Neural progenitor cell (in vitro differentiated cells): ENCODE measurements at regions not wholly inside any gene's neighbourhood (a gene's known extent, or its start where the extent isn't known, plus 50 kb on each side); places are given as distances from the start of the nearest gene placed in this dataset.

Experiments used
- DNase-seq: peaks from one replicate; pipeline ENCODE4 v3.0.0-alpha.2; 2016; ENCODE audit warnings: low spot score
- H2AFZ ChIP-seq: fragments of 200-600 bp; sonication (generic); replicated peaks from 2 replicates; pipeline ENCODE4 v1.6.1; 2016; ENCODE audit warnings: antibody characterized with exemption
- H3F3A ChIP-seq: fragments of 200-600 bp; sonication (generic); 2 replicates; pipeline ENCODE4 v1.6.1; 2016; ENCODE audit warnings: antibody characterized with exemption, low read depth
- H3K27ac ChIP-seq: fragments of 200-600 bp; sonication (generic); 2 replicates; pipeline ENCODE4 v1.5.1; 2016; ENCODE audit warnings: mild to moderate bottlenecking
- H3K27me3 ChIP-seq: fragments of 200-600 bp; sonication (generic); 2 replicates; pipeline ENCODE4 v1.6.1; 2016; ENCODE audit warnings: mild to moderate bottlenecking, moderate library complexity
- H3K36me3 ChIP-seq: fragments of 200-600 bp; sonication (generic); 2 replicates; pipeline ENCODE4 v1.5.1; 2016
- H3K4me1 ChIP-seq: fragments of 200-600 bp; sonication (generic); 2 replicates; pipeline ENCODE4 v1.6.1; 2016; ENCODE audit warnings: mixed run types
- H3K4me2 ChIP-seq: fragments of 200-600 bp; sonication (generic); 2 replicates; pipeline ENCODE4 v1.6.1; 2016
- H3K4me3 ChIP-seq: fragments of 200-600 bp; sonication (generic); 2 replicates; pipeline ENCODE4 v1.5.1; 2016
- H3K79me2 ChIP-seq: fragments of 200-600 bp; sonication (generic); 2 replicates; pipeline ENCODE4 v1.6.1; 2016; ENCODE audit warnings: low read depth
- H3K9ac ChIP-seq: fragments of 200-600 bp; sonication (generic); 2 replicates; pipeline ENCODE4 v1.6.1; 2016
- H3K9me3 ChIP-seq: fragments of 200-600 bp; sonication (generic); 2 replicates; pipeline ENCODE4 v1.5.1; 2016; ENCODE audit warnings: low read depth
- H4K20me1 ChIP-seq: fragments of 200-600 bp; sonication (generic); 2 replicates; pipeline ENCODE4 v1.6.1; 2016; ENCODE audit warnings: low read depth
- H3K27ac Mint-ChIP-seq: 3 replicates; pipeline ENCODE4 v1.8.0; 2021; ENCODE audit warnings: mixed read lengths
- H3K27me3 Mint-ChIP-seq: 2 replicates; pipeline ENCODE4 v1.8.0; 2022; ENCODE audit warnings: low read depth, mild to moderate bottlenecking, inconsistent platforms, moderate library complexity, mixed read lengths; ENCODE audit not compliant: insufficient read depth
- H3K36me3 Mint-ChIP-seq: 3 replicates; pipeline ENCODE4 v1.8.0; 2021; ENCODE audit warnings: mixed read lengths
- H3K4me1 Mint-ChIP-seq: 3 replicates; pipeline ENCODE4 v1.8.0; 2021; ENCODE audit warnings: mixed read lengths
- H3K4me3 Mint-ChIP-seq: 3 replicates; pipeline ENCODE4 v1.8.0; 2021; ENCODE audit warnings: mild to moderate bottlenecking, moderate library complexity, mixed read lengths
- H3K9me3 Mint-ChIP-seq: 3 replicates; pipeline ENCODE4 v1.8.0; 2020; ENCODE audit warnings: mixed read lengths
- CTCF ChIP-seq: fragments of 200-600 bp; sonication (generic); IDR thresholded peaks from 2 replicates; pipeline ENCODE4 v1.5.1; 2017; ENCODE audit warnings: antibody characterized with exemption, mild to moderate bottlenecking
- EZH2 ChIP-seq: fragments of 200-600 bp; sonication (generic); IDR thresholded peaks from 2 replicates; pipeline ENCODE4 v1.6.1; 2017; ENCODE audit warnings: antibody characterized with exemption, mild to moderate bottlenecking, moderate library complexity
- EZH2phosphoT487 ChIP-seq: fragments of 200-600 bp; sonication (generic); IDR thresholded peaks from 2 replicates; pipeline ENCODE4 v1.6.1; 2017; ENCODE audit warnings: antibody characterized with exemption

DNA sequence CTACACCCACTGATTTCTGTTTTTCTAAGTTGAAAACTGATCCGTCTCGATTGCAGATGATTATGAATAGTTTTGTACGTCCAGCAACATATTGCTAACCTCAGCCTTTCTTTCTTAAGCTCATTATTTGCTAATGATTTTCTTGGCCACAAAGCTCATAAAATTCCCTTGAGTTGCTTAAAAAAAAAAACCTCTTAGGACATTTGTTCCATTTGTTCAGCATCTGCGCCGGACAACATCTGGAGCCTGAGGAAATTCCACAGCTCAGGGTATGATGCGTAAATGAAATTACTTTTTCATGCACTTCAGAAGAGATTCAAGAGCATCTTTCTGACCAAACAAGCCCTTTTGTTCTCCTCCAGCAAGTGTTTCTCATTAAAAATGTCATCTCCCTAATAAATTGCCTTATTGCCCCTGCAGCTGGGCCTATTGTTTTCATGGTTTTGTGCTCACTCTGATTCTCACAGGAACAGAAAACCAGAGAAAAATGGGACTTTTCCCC, 249.1 kb upstream of the MCTP2 start:
- no peak overlapping the region for H3K9ac ChIP-seq
- H3K9me3 ChIP-seq, result no peaks in the 10 kb centered on the region
- H3K4me1 ChIP-seq, result peaks cover 39% of the 10 kb centered on the region
- H3K27me3 Mint-ChIP-seq, result no peaks in the 10 kb centered on the region
- no peaks in the 10 kb centered on the region for H3K36me3 ChIP-seq
- DNase-seq, result no peak
- H3K79me2 ChIP-seq, result no peaks in the 10 kb centered on the region
- no peak overlapping the region for H3K27ac ChIP-seq
- H3K4me2 ChIP-seq, result peak overlapping the region; percentile 51
- TF ChIP-seq CTCF, result no peak
- TF ChIP-seq EZH2phosphoT487, result no peak
- TF ChIP-seq EZH2, result no peak
- no peak overlapping the region for H3K4me3 ChIP-seq
- H3F3A ChIP-seq, result peaks cover 3% of the 10 kb centered on the region
- no peaks in the 10 kb centered on the region for H3K36me3 Mint-ChIP-seq
- H2AFZ ChIP-seq, result no peak overlapping the region
- H3K9me3 Mint-ChIP-seq, result no peaks in the 10 kb centered on the region
- no peaks in the 10 kb centered on the region for H4K20me1 ChIP-seq
- no peak overlapping the region for H3K4me3 Mint-ChIP-seq
- H3K4me1 Mint-ChIP-seq, result peaks cover 19% of the 10 kb centered on the region
- no peaks in the 10 kb centered on the region for H3K27me3 ChIP-seq
- no peak overlapping the region for H3K27ac Mint-ChIP-seq

DNA sequence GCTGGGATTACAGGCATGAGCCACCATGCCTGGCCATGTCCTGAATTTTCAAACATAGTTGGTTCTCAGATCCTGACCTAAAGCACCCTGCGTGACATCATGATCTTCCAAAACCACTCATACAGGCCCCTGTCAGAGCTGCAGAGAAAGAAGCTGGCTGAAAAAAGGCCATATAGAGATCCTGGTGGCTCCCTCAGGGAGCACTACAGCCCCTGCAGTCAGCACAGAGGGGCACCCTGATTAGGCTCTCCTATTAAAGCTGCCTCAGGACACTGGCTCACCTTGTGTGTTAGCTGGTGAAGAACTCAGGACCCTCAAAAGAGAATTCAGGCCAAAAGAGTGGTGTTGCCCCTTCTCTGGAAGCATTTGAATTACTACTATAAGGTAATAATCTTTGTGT, 249.7 kb upstream of the MCTP2 start:
- no peaks in the 10 kb centered on the region for H4K20me1 ChIP-seq
- Mint-ChIP-seq H3K4me3 (no peak overlapping the region), H3K9me3 (peaks cover 3% of the 10 kb centered on the region), H3K27ac (no peak overlapping the region), H3K4me1 (peaks cover 19% of the 10 kb centered on the region), H3K36me3 (no peaks in the 10 kb centered on the region), H3K27me3 (no peaks in the 10 kb centered on the region)
- no peak overlapping the region for H3K9ac ChIP-seq
- H3F3A ChIP-seq, result peaks cover 3% of the 10 kb centered on the region
- no peak overlapping the region for H3K27ac ChIP-seq
- no peak overlapping the region for H3K4me2 ChIP-seq
- no peak for DNase-seq
- TF ChIP-seq EZH2phosphoT487 (no peak), EZH2 (no peak), CTCF (no peak)
- peaks cover 39% of the 10 kb centered on the region for H3K4me1 ChIP-seq
- no peak overlapping the region for H3K4me3 ChIP-seq
- no peaks in the 10 kb centered on the region for H3K79me2 ChIP-seq
- no peaks in the 10 kb centered on the region for H3K36me3 ChIP-seq
- H3K27me3 ChIP-seq, result no peaks in the 10 kb centered on the region
- no peaks in the 10 kb centered on the region for H3K9me3 ChIP-seq
- no peak overlapping the region for H2AFZ ChIP-seq

DNA sequence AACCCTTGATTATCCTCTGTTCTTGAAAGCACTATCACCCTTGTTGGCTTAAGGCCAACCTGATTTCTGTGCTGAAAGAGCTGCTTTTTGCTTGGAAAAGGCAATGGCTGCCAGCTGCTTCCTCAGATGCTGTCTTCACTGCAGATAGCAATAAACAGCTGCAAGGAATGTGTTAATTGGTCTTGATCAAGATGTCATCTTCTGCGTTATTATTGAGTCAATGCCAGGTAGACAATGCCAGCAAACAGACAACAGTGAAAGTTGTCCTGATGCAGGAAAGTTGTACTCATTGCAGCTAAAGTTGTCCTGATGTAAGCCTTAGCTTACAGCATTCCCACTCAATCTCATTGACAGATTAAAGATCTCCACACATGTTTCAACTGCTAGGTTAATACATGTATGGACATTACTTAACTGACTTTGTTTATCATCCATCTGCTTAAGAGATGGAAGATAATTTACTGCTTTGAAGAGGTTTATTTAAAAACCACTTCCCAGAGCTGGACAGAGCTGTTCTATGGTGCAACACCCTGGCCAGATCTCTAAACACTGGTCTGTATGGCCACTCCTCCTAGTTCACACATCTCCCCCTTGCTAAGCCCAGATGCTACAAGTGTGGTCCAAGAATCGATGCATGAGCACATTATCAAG, 251.0 kb upstream of the MCTP2 start:
- no peak for DNase-seq
- no peak overlapping the region for H2AFZ ChIP-seq
- no peaks in the 10 kb centered on the region for H3K9me3 ChIP-seq
- no peaks in the 10 kb centered on the region for H3K27me3 ChIP-seq
- H4K20me1 ChIP-seq, result no peaks in the 10 kb centered on the region
- no peaks in the 10 kb centered on the region for H3K27me3 Mint-ChIP-seq
- H3K4me1 Mint-ChIP-seq, result peaks cover 19% of the 10 kb centered on the region
- H3K79me2 ChIP-seq, result no peaks in the 10 kb centered on the region
- H3K4me2 ChIP-seq, result no peak overlapping the region
- peaks cover 31% of the 10 kb centered on the region for H3K4me1 ChIP-seq
- peaks cover 3% of the 10 kb centered on the region for H3F3A ChIP-seq
- H3K9me3 Mint-ChIP-seq, result peaks cover 5% of the 10 kb centered on the region
- TF ChIP-seq EZH2phosphoT487, result no peak
- TF ChIP-seq EZH2, result no peak
- no peak for TF ChIP-seq CTCF
- no peaks in the 10 kb centered on the region for H3K36me3 Mint-ChIP-seq
- no peak overlapping the region for H3K4me3 ChIP-seq
- no peak overlapping the region for H3K4me3 Mint-ChIP-seq
- H3K27ac Mint-ChIP-seq, result no peak overlapping the region
- no peak overlapping the region for H3K27ac ChIP-seq
- H3K9ac ChIP-seq, result no peak overlapping the region
- H3K36me3 ChIP-seq, result no peaks in the 10 kb centered on the region
